SK-N-SH (cell line): ENCODE measurements at regions not wholly inside any gene's neighbourhood (a gene's known extent, or its start where the extent isn't known, plus 50 kb on each side); places are given as distances from the start of the nearest gene placed in this dataset.

Experiments
- CTCF ChIA-PET: fragments of 300-600, 350-600 bp; formaldehyde crosslinking; extraction: SDS; loops from one replicate; lab custom pipeline; 2021; lab: Yijun Ruan, JAX
- POLR2A ChIA-PET: fragments of 350-600 bp; sonication (Branson Sonifier 250); formaldehyde crosslinking; extraction: SDS; loops from one replicate; lab custom pipeline; 2020; ENCODE audit warnings: antibody characterized with exemption, inconsistent platforms; lab: Yijun Ruan, JAX
- DNase-seq: peaks from one replicate; pipeline ENCODE4 v3.0.0; 2012
- H2AFZ ChIP-seq: fragments of 200-600 bp; sonication (generic); 2 replicates; pipeline ENCODE4 v1.8.1; 2016; ENCODE audit warnings: antibody characterized with exemption, mild to moderate bottlenecking, low read depth
- H3F3A ChIP-seq: fragments of 200-600 bp; sonication (generic); replicated peaks from 2 replicates; pipeline ENCODE3; 2016; ENCODE audit warnings: antibody characterized with exemption, mild to moderate bottlenecking; ENCODE audit not compliant: insufficient read depth
- H3K27ac ChIP-seq, 2 experiments: fragments of 200-500 bp in 1 of 2; fragments of 200-600 bp in 1 of 2; sonication (Bioruptor generic) in 1 of 2; sonication (generic), shearing (Covaris generic) in 1 of 2; 2 replicates each; pipeline versions ENCODE4 v1.5.1 to v1.6.1; 2014 to 2016; ENCODE audit warnings: low read depth in 2 of 2, inconsistent platforms in 1 of 2, low read length in 1 of 2, mild to moderate bottlenecking in 1 of 2, mixed read lengths in 1 of 2
- H3K27me3 ChIP-seq: fragments of 200-600 bp; sonication (generic), shearing (Covaris generic); 2 replicates; pipeline ENCODE4 v1.6.1; 2016; ENCODE audit warnings: mixed run types; ENCODE audit not compliant: insufficient read depth
- H3K36me3 ChIP-seq, 2 experiments: fragments of 200-500 bp in 1 of 2; fragments of 200-600 bp in 1 of 2; sonication (Bioruptor generic) in 1 of 2; sonication (generic) in 1 of 2; replicated peaks in 1 of 2; 2 replicates each; pipeline versions ENCODE3 to v1.5.1; 2014 to 2016; ENCODE audit warnings: low read length in 1 of 2, mild to moderate bottlenecking in 1 of 2; ENCODE audit not compliant: insufficient read depth in 2 of 2, control insufficient read depth in 1 of 2
- H3K4me1 ChIP-seq, 2 experiments: fragments of 200-500 bp in 1 of 2; fragments of 200-600 bp in 1 of 2; sonication (Bioruptor generic) in 1 of 2; sonication (generic), shearing (Covaris generic) in 1 of 2; 2 replicates each; pipeline versions ENCODE4 v1.5.1 to v1.6.1; 2014 to 2016; ENCODE audit warnings: low read depth in 1 of 2, low read length in 1 of 2, mixed run types in 1 of 2; ENCODE audit not compliant: insufficient read depth in 2 of 2, control insufficient read depth in 1 of 2
- H3K4me2 ChIP-seq: fragments of 200-600 bp; sonication (generic), shearing (Covaris generic); 2 replicates; pipeline ENCODE4 v1.6.1; 2017; ENCODE audit warnings: mixed run types
- H3K4me3 ChIP-seq, 2 experiments: fragments of 200-500 bp in 1 of 2; fragments of 200-600 bp in 1 of 2; sonication (Bioruptor generic) in 1 of 2; sonication (generic), shearing (Covaris generic) in 1 of 2; 2 replicates each; pipeline versions ENCODE4 v1.5.1 to v1.8.1; 2014 to 2016; ENCODE audit warnings: low read depth in 2 of 2, inconsistent platforms in 1 of 2, low read length in 1 of 2, mild to moderate bottlenecking in 1 of 2, mixed read lengths in 1 of 2, moderate library complexity in 1 of 2
- H3K79me2 ChIP-seq: fragments of 200-600 bp; sonication (generic); 2 replicates; pipeline ENCODE4 v1.8.1; 2017; ENCODE audit warnings: mild to moderate bottlenecking; ENCODE audit not compliant: insufficient read depth
- H3K9ac ChIP-seq: fragments of 200-600 bp; sonication (generic); 2 replicates; pipeline ENCODE4 v1.6.1; 2017; ENCODE audit warnings: mixed run types
- H3K9me2 ChIP-seq: fragments of 200-600 bp; sonication (generic); 2 replicates; pipeline ENCODE4 v1.6.1; 2017; ENCODE audit warnings: mixed run types
- H3K9me3 ChIP-seq: fragments of 200-600 bp; sonication (generic); 2 replicates; pipeline ENCODE4 v1.6.1; 2017; ENCODE audit warnings: mixed run types, mild to moderate bottlenecking, moderate library complexity
- H4K20me1 ChIP-seq: fragments of 200-600 bp; sonication (generic); 2 replicates; pipeline ENCODE4 v1.6.1; 2017; ENCODE audit warnings: mild to moderate bottlenecking, mixed run types; ENCODE audit not compliant: insufficient read depth
- CTCF ChIP-seq: fragments of 200-600 bp; sonication (generic); IDR thresholded peaks from 2 replicates; pipeline ENCODE4 v1.6.1; 2017; ENCODE audit warnings: antibody characterized with exemption, mild to moderate bottlenecking, moderate library complexity
- ELF1 ChIP-seq: IDR thresholded peaks from 2 replicates; pipeline ENCODE4 v1.4.0; 2012
- GABPA ChIP-seq: IDR thresholded peaks from 2 replicates; pipeline ENCODE4 v1.4.0; 2012; ENCODE audit warnings: low read depth, mild to moderate bottlenecking
- MXI1 ChIP-seq: IDR thresholded peaks from 2 replicates; pipeline ENCODE4 v1.6.1; 2012; ENCODE audit warnings: mild to moderate bottlenecking, low read depth, low read length, improper control_type of control experiment
- NRF1 ChIP-seq: IDR thresholded peaks from 2 replicates; pipeline ENCODE4 v1.6.1; 2012; ENCODE audit warnings: low read depth, mild to moderate bottlenecking, low read length
- PBX3 ChIP-seq: IDR thresholded peaks from 2 replicates; pipeline ENCODE4; 2012
- REST ChIP-seq: IDR thresholded peaks from 2 replicates; pipeline ENCODE4 v1.6.1; 2012; ENCODE audit warnings: mild to moderate bottlenecking, low read depth, low read length, moderate library complexity
- TAF1 ChIP-seq: IDR thresholded peaks from 2 replicates; pipeline ENCODE4 v1.6.1; 2012; ENCODE audit warnings: low read depth, mild to moderate bottlenecking, low read length, moderate library complexity, borderline replicate concordance
- ZBTB33 ChIP-seq: IDR thresholded peaks from 2 replicates; pipeline ENCODE4 v1.4.0; 2012; ENCODE audit warnings: low read depth, borderline replicate concordance
- WGBS: methylation state at CpG from one replicate; pipeline ENCODE4 v1.1.6; 2017; ENCODE audit warnings: low lambda C conversion rate; 5-methylcytosine and 5-hydroxymethylcytosine counted together

- Histone ChIP-seq H3K4me1 (no peaks in the 10 kb centered on the region), H3F3A (no peaks in the 10 kb centered on the region), H4K20me1 (no peaks in the 10 kb centered on the region), H3K9ac (no peak overlapping the region), H3K4me2 (no peak overlapping the region), H3K27ac (no peak overlapping the region), H3K27me3 (no peaks in the 10 kb centered on the region), H3K36me3 (no peaks in the 10 kb centered on the region), H3K9me2 (no peaks in the 10 kb centered on the region), H2AFZ (no peak overlapping the region), H3K4me3 (no peak overlapping the region), H3K9me3 (no peaks in the 10 kb centered on the region), H3K79me2 (no peaks in the 10 kb centered on the region)
- POLR2A ChIA-PET, result no interaction called here
- TF ChIP-seq NRF1 (no peak), GABPA (no peak), CTCF (no peak), TAF1 (no peak), PBX3 (no peak), REST (no peak), MXI1 (no peak), ZBTB33 (no peak), ELF1 (no peak)
- no peak for DNase-seq
- 0% methylated on average over 1 of the region's 1 CpG for WGBS
- CTCF ChIA-PET, result no interaction called here
These were observed 142.0 kb downstream of the SEC23A start for GRCh38 chr14:38960946-38961531.
